ENCODE measurements at regions not wholly inside any gene's neighbourhood (a gene's known extent, or its start where the extent isn't known, plus 50 kb on each side); places are given as distances from the start of the nearest gene placed in this dataset.
"Not testable (repeated sequence)": the region's sequence is repeated elsewhere in the genome, so short reads cannot be mapped to it uniquely, and the experiment has no call there.

DNA sequence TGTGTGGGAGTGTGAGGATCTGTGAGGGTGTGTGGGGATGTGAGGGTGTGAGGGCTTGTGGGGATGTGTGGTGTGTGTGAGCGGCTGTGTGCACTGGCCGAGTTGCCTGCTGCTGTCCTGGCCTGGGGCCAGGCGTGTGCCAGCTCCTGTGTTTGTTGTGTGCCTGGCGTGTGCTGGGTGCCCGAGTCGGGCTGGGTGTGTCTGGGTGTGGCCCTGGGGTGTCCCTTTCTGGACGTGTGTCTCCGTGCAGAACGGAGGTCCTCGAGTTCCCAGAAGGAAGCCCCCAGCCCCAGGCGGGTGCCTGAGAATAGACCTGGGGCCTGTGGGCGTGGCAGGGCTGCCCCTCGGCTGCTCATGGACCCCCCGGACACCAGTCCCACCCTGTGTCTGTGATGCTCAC lies 157.7 kb downstream of the TMEM121 start:
- H3K9me3 ChIP-seq (ENCODE audit: control insufficient read depth, insufficient read depth, low read depth, low read length), result peaks cover 31% of the 10 kb centered on the region; the same call in 1 of the 2 replicates
- H3K36me3 ChIP-seq (ENCODE audit: control insufficient read depth, insufficient read depth, low read length); H3K4me1 ChIP-seq (ENCODE audit: control insufficient read depth, insufficient read depth, low read length); H3K27ac ChIP-seq (ENCODE audit: low read depth, low read length); H3K4me3 ChIP-seq (ENCODE audit: low read depth, low read length); H3K9ac ChIP-seq (ENCODE audit: low read length); H3K27me3 ChIP-seq (ENCODE audit: control insufficient read depth, insufficient read depth, low read length): not testable (repeated sequence)

DNA sequence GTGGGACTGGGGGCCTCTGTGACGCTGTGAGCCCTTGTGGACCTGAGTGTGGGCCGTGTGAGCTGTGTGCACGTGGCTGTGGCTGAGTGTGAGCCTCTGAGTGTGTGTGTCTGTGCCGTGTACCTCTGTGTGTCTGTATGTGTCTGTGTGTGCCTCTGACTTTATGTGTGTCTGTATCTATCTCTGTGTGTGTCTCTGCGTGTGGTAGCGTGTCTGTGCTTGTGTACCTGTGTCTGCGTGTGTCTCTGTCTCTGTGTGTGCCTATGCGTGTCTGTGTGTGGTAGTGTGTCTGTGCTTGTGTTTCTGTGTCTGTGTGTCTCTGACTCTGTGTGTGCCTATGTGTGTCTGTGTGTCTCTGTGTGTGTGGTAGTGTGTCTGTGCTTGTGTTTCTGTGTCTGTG lies 158.2 kb downstream of the TMEM121 start:
- H3K9me3 ChIP-seq (ENCODE audit: control insufficient read depth, insufficient read depth, low read depth, low read length), result peaks cover 33% of the 10 kb centered on the region; the same call in 1 of the 2 replicates
- not testable (repeated sequence) for H3K27me3 ChIP-seq (ENCODE audit: control insufficient read depth, insufficient read depth, low read length); H3K4me1 ChIP-seq (ENCODE audit: control insufficient read depth, insufficient read depth, low read length); H3K27ac ChIP-seq (ENCODE audit: low read depth, low read length); H3K36me3 ChIP-seq (ENCODE audit: control insufficient read depth, insufficient read depth, low read length); H3K4me3 ChIP-seq (ENCODE audit: low read depth, low read length); H3K9ac ChIP-seq (ENCODE audit: low read length)

DNA sequence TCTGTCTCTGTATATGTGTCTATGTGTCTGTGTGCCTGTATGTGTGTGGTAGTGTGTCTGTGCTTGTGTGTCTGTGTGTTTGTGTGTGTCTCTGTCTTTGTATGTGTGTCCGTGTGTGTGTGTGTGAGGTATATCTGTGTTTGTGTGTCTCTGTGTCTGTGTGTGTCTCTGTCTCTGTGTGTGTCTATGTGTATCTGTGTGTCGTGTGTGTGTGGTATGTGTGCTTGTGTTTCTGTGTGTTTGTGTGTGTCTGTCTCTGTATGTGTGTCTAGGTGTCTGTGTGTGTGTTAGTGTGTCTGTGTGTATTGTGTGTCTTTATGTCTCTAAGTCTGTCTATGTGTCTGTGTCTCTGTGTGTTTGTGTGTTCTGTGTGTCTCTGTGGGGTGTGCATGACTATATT lies 158.6 kb downstream of the TMEM121 start:
- Histone ChIP-seq H3K4me1 (ENCODE audit: control insufficient read depth, insufficient read depth, low read length) (no peaks in the 10 kb centered on the region; the same call in 1 of the 2 replicates), H3K4me3 (ENCODE audit: low read depth, low read length) (no peak overlapping the region), H3K9me3 (ENCODE audit: control insufficient read depth, insufficient read depth, low read depth, low read length) (peaks cover 37% of the 10 kb centered on the region; the same call in 1 of the 2 replicates), H3K36me3 (ENCODE audit: control insufficient read depth, insufficient read depth, low read length) (no peaks in the 10 kb centered on the region), H3K9ac (ENCODE audit: low read length) (no peak overlapping the region), H3K27me3 (ENCODE audit: control insufficient read depth, insufficient read depth, low read length) (no peaks in the 10 kb centered on the region), H3K27ac (ENCODE audit: low read depth, low read length) (no peak overlapping the region)

DNA sequence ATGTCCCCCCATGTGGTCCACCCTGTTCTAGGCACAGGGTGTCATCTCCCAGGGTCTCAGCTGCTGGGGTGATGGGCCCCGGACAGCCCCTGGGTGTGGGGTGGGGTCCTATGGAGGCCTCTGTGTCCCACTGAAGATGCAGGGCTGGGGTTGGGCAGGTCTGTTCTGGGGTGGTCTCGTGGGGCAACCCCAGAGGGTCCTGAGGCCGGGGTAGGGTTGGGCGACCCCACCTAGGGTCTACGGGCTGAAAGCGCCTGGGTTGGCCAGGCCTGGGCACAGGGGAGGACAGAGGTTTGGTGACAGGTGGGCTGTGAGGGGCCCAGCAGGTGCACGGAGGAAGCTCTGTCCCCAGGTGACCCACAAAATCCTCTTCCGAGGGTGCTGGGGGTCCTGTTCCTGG lies 159.2 kb downstream of the TMEM121 start:
- H3K4me3 ChIP-seq (ENCODE audit: low read depth, low read length), result not testable (repeated sequence)
- H3K9me3 ChIP-seq (ENCODE audit: control insufficient read depth, insufficient read depth, low read depth, low read length), result peaks cover 43% of the 10 kb centered on the region; the same call in 1 of the 2 replicates

DNA sequence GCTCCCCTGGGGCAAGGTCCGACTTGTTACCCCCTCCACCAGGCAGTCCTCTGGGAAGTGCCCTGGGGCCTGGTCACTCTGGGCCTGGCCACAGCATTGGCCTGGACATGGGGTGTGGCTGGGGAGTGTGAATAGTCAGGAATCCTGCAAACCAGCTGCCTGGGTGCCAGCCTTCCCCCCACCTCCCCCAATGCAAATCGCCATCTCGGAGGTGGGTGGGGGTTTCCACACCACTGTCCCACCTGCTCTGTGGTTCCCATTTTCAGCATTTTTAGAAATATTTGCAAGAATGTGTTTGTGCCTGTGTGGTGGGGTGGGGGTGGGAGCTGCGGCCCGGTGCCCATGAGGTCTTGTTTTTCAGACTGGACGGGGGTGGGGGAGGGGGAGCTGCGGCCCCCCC lies 159.7 kb downstream of the TMEM121 start:
- H3K36me3 ChIP-seq (ENCODE audit: control insufficient read depth, insufficient read depth, low read length); H3K9ac ChIP-seq (ENCODE audit: low read length); H3K27ac ChIP-seq (ENCODE audit: low read depth, low read length); H3K4me1 ChIP-seq (ENCODE audit: control insufficient read depth, insufficient read depth, low read length); H3K4me3 ChIP-seq (ENCODE audit: low read depth, low read length); H3K27me3 ChIP-seq (ENCODE audit: control insufficient read depth, insufficient read depth, low read length): not testable (repeated sequence)
- H3K9me3 ChIP-seq (ENCODE audit: control insufficient read depth, insufficient read depth, low read depth, low read length), result peaks cover 48% of the 10 kb centered on the region; the same call in 1 of the 2 replicates

More for the DNA sequence above, 159.2 kb downstream of the TMEM121 start:
- not testable (repeated sequence) for H3K27ac ChIP-seq (ENCODE audit: low read depth, low read length); H3K27me3 ChIP-seq (ENCODE audit: control insufficient read depth, insufficient read depth, low read length); H3K9ac ChIP-seq (ENCODE audit: low read length); H3K36me3 ChIP-seq (ENCODE audit: control insufficient read depth, insufficient read depth, low read length); H3K4me1 ChIP-seq (ENCODE audit: control insufficient read depth, insufficient read depth, low read length)

DNA sequence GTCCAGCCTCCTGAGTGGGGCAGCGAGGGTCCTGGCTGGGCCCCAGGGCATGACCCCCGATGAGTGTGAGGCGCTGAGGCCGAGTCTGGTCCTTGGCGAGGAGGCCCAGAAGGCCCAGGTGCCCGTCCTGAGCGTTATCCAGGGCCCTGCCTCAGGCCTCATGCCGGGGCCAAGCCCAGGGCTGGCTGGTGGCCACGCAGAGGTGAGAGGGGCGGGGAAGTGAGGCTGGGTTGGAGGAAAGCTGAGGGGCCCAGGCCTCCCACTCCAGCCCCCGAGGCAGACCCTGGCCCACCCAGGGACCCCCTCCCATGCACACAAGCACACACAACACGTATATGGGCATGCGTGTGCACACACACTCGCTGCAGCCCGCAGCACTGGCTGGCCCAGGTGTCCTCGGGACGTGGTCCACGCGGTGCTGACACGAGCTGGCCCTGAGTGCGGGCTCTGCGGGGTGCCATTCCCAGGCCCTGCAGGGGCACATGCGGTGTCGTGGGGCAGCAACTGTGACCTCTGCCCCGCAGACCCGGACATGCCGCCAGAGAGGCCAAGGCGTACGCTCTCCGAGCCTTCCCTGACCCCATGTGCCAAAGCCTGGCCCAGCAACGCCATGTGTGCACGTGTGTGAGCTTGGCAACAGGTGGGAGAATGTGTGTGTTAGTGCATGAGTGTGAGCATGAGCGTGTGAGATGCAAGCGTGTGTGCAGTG lies 160.2 kb downstream of the TMEM121 start:
- not testable (repeated sequence) for H3K36me3 ChIP-seq (ENCODE audit: control insufficient read depth, insufficient read depth, low read length); H3K27me3 ChIP-seq (ENCODE audit: control insufficient read depth, insufficient read depth, low read length); H3K4me3 ChIP-seq (ENCODE audit: low read depth, low read length); H3K4me1 ChIP-seq (ENCODE audit: control insufficient read depth, insufficient read depth, low read length); H3K27ac ChIP-seq (ENCODE audit: low read depth, low read length); H3K9ac ChIP-seq (ENCODE audit: low read length)
- peaks cover 51% of the 10 kb centered on the region; the same call in 1 of the 2 replicates for H3K9me3 ChIP-seq (ENCODE audit: control insufficient read depth, insufficient read depth, low read depth, low read length)

DNA sequence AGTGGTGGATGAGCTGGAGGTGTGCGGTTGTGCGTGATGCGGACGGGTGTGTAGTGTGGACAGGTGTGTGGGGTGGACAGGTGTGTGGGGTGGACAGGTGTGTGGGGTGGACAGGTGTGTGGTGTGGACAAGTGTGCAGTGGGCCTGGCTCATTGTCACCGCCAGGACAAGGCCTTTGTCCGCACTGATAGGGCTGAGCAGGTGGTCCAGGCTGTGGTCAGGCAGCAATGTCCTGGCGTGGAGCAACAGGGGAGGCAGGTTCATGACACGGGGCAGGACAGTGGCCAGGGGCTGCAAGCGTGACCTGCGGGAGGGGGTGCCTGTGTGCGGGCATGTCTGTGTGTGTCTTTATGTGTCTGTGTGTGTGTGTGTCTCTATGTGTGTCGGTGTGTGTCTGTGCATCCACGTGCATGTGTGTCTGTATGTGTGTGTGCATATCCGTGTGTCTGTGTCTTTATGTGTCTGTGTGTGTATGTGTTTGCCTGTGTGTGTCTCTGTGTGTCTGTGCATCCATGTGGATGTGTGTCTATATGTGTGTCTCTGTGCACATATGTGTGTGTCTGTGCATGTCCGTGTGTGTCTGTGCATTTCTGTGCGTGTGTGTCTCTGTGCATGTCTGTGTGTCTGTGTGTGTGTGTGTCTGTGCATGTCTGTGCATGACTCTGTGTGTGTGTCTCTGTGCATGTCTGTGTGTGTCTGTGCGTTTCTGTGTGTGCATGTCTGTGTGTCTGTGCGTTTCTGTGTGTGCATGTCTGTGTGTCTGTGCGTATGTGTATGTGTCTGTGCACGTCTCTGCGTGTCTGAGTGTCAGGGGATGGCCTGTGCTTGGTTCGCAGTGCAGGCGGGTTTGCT lies 161.0 kb downstream of the TMEM121 start:
- H3K27me3 ChIP-seq (ENCODE audit: control insufficient read depth, insufficient read depth, low read length); H3K36me3 ChIP-seq (ENCODE audit: control insufficient read depth, insufficient read depth, low read length); H3K4me1 ChIP-seq (ENCODE audit: control insufficient read depth, insufficient read depth, low read length); H3K4me3 ChIP-seq (ENCODE audit: low read depth, low read length); H3K9ac ChIP-seq (ENCODE audit: low read length); H3K27ac ChIP-seq (ENCODE audit: low read depth, low read length): not testable (repeated sequence)
- peaks cover 51% of the 10 kb centered on the region; the same call in 1 of the 2 replicates for H3K9me3 ChIP-seq (ENCODE audit: control insufficient read depth, insufficient read depth, low read depth, low read length)

DNA sequence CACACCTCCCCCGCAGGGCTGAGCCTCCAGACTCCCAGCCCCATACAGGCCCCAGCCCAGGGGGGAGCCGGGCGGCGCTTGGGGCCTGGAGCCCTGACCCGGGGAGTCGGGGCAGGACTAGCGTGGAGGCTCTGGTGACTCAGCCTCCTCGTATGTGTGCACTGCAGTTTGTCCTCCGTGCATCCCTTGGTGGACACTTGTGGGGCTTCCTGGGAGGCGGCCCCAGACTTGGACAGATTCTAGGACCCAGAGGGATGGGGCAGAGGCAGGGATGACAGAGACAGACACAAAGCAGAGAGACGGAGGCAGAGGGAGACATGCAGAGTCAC lies 161.6 kb downstream of the TMEM121 start:
- not testable (repeated sequence) for H3K4me1 ChIP-seq (ENCODE audit: control insufficient read depth, insufficient read depth, low read length); H3K4me3 ChIP-seq (ENCODE audit: low read depth, low read length); H3K27me3 ChIP-seq (ENCODE audit: control insufficient read depth, insufficient read depth, low read length); H3K9ac ChIP-seq (ENCODE audit: low read length); H3K27ac ChIP-seq (ENCODE audit: low read depth, low read length); H3K36me3 ChIP-seq (ENCODE audit: control insufficient read depth, insufficient read depth, low read length)
- peaks cover 49% of the 10 kb centered on the region; the same call in 1 of the 2 replicates for H3K9me3 ChIP-seq (ENCODE audit: control insufficient read depth, insufficient read depth, low read depth, low read length)

DNA sequence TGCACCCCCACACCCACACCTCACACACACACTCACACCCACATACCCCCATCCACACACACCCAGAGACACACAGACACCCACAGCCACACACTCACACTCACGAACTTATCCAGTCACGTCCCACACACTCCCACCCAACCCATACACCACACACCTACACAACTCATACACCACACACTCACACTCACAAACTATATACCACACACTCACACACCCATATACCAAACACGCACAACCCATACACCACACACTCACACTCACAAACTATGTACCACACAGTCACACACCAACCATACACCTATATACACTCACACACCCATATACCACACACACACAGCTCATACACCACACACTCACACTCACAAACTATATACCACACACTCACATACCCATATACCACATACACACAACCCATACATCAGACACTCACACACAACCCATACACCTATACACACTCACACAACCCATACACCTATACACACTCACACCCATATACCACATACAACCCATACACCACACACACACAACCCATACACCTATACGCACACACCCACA lies 162.4 kb downstream of the TMEM121 start:
- H3K9me3 ChIP-seq (ENCODE audit: control insufficient read depth, insufficient read depth, low read depth, low read length), result peaks cover 44% of the 10 kb centered on the region; the same call in 1 of the 2 replicates
- H3K9ac ChIP-seq (ENCODE audit: low read length); H3K36me3 ChIP-seq (ENCODE audit: control insufficient read depth, insufficient read depth, low read length); H3K4me3 ChIP-seq (ENCODE audit: low read depth, low read length); H3K27ac ChIP-seq (ENCODE audit: low read depth, low read length); H3K27me3 ChIP-seq (ENCODE audit: control insufficient read depth, insufficient read depth, low read length); H3K4me1 ChIP-seq (ENCODE audit: control insufficient read depth, insufficient read depth, low read length): not testable (repeated sequence)

DNA sequence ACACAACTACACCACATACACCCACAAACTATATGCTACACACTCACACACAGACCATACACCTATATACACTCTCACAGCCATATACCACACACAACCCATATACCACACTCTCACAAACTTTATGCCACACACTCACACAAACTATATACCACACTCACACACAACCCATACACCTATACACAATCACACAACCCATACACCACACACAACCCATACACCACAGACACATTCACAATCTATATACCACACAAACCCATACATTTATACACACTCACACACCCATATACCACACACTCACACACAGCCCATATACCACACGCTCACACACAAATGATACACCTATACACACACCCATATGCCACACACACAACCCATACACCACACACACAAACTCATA lies 163.3 kb downstream of the TMEM121 start:
- Histone ChIP-seq H3K4me3 (ENCODE audit: low read depth, low read length) (no peak overlapping the region; the same call in 1 of the 2 replicates), H3K9me3 (ENCODE audit: control insufficient read depth, insufficient read depth, low read depth, low read length) (peaks cover 51% of the 10 kb centered on the region; the same call in 1 of the 2 replicates), H3K9ac (ENCODE audit: low read length) (no peak overlapping the region), H3K4me1 (ENCODE audit: control insufficient read depth, insufficient read depth, low read length) (no peaks in the 10 kb centered on the region; the same call in 1 of the 2 replicates), H3K27me3 (ENCODE audit: control insufficient read depth, insufficient read depth, low read length) (peaks cover 11% of the 10 kb centered on the region; the same call in 1 of the 2 replicates), H3K27ac (ENCODE audit: low read depth, low read length) (no peak overlapping the region), H3K36me3 (ENCODE audit: control insufficient read depth, insufficient read depth, low read length) (no peaks in the 10 kb centered on the region)

DNA sequence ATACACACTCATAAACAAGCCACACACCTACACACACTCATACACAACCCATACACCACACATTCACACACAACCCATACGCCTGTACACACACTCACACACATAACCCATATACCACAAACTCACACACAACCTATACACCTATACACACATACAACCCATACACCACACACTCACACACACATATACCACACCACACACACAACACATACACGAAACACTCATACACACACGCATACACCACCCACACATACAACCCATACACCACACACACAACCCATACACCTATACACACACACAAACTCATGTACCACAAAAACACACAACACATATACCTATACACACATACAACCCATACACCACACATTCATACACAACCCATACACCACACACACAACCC lies 164.3 kb downstream of the TMEM121 start:
- Histone ChIP-seq H3K4me3 (ENCODE audit: low read depth, low read length) (no peak overlapping the region), H3K9me3 (ENCODE audit: control insufficient read depth, insufficient read depth, low read depth, low read length) (peaks cover 50% of the 10 kb centered on the region; the same call in 1 of the 2 replicates), H3K36me3 (ENCODE audit: control insufficient read depth, insufficient read depth, low read length) (no peaks in the 10 kb centered on the region), H3K27ac (ENCODE audit: low read depth, low read length) (no peak overlapping the region), H3K4me1 (ENCODE audit: control insufficient read depth, insufficient read depth, low read length) (no peaks in the 10 kb centered on the region; the same call in 1 of the 2 replicates), H3K27me3 (ENCODE audit: control insufficient read depth, insufficient read depth, low read length) (peaks cover 13% of the 10 kb centered on the region; the same call in 1 of the 2 replicates), H3K9ac (ENCODE audit: low read length) (no peak overlapping the region)

Measured in HUES6 (cell line).